K562 (cell line): ENCODE measurements at regions not wholly inside any gene's neighbourhood (a gene's known extent, or its start where the extent isn't known, plus 50 kb on each side); places are given as distances from the start of the nearest gene placed in this dataset.

Source experiments
- ATAC-seq: fragments of 200-7000 bp; cut with Tn5 transposase; 3 replicates; pipeline ENCODE4 v1.9.1; 2020; ENCODE audit warnings: moderate library complexity
- BruUV-seq: library from RNA; stranded (reverse); fragments of 400-500 nt; replicated peaks from 2 replicates; lab custom pipeline; 2021; lab: Mats Ljungman, UMichigan
- CTCF ChIA-PET: fragments of 300-600 bp; formaldehyde crosslinking; extraction: SDS; loops from one replicate; lab custom pipeline; 2021; ENCODE audit warnings: low intra/inter-chr PET ratio; lab: Yijun Ruan, JAX
- POLR2A ChIA-PET: fragments of 300-600, 350-650 bp; sonication (Branson Sonifier 250); formaldehyde crosslinking; extraction: SDS; loops from one replicate; lab custom pipeline; 2021; ENCODE audit warnings: antibody characterized with exemption, inconsistent platforms; lab: Yijun Ruan, JAX
- DNase-seq, 4 experiments: peaks; one replicate each; pipeline versions ENCODE4 v3.0.0 to v3.0.0-alpha.2; 2011 to 2018; ENCODE audit warnings: low spot score in 3 of 4, mixed read lengths in 3 of 4; ENCODE audit errors: extremely low read depth in 1 of 4
- FAIRE-seq: peaks from 2 replicates; lab custom pipeline; 2011; peaks lifted over from hg19 to GRCh38; lab: Jason Lieb, UNC
- H2AFZ ChIP-seq: 2 replicates; pipeline ENCODE4 v1.6.0; 2011; ENCODE audit warnings: low read depth, low read length, control low read depth, inconsistent platforms
- H3K27ac ChIP-seq: fragments of 200-600 bp; 3 replicates; pipeline ENCODE4 v1.8.0; 2011; ENCODE audit warnings: low read depth, mild to moderate bottlenecking, control low read depth, inconsistent platforms, low read length, moderate library complexity, mixed read lengths; ENCODE audit errors: extremely low read depth
- H3K27me3 ChIP-seq, 2 experiments: fragments of 300-600 bp in 1 of 2; 2 replicates in 1 of 2; 3 replicates in 1 of 2; pipeline versions ENCODE4 v1.6.0 to v1.8.0; 2011; ENCODE audit warnings: inconsistent platforms in 2 of 2, low read length in 2 of 2, mild to moderate bottlenecking in 1 of 2, mixed read lengths in 1 of 2, moderate library complexity in 1 of 2; ENCODE audit not compliant: control insufficient read depth in 2 of 2, insufficient read depth in 2 of 2
- H3K36me3 ChIP-seq: fragments of 300-600 bp; 3 replicates; pipeline ENCODE4 v1.8.0; 2011; ENCODE audit warnings: mild to moderate bottlenecking, low read length, inconsistent platforms; ENCODE audit not compliant: control insufficient read depth, insufficient read depth
- H3K4me1 ChIP-seq, 2 experiments: fragments of 200-600 bp in 1 of 2; replicated peaks in 1 of 2; 2 replicates in 1 of 2; 3 replicates in 1 of 2; pipeline versions ENCODE4 v1.5.1 to v1.8.0; 2011; ENCODE audit warnings: inconsistent platforms in 2 of 2, low read length in 2 of 2, mild to moderate bottlenecking in 1 of 2, mixed read lengths in 1 of 2, moderate library complexity in 1 of 2; ENCODE audit not compliant: control insufficient read depth in 2 of 2, insufficient read depth in 2 of 2
- H3K4me2 ChIP-seq: 2 replicates; pipeline ENCODE4 v1.6.1; 2011; ENCODE audit warnings: low read length, control low read depth, inconsistent platforms, mixed read lengths; ENCODE audit not compliant: insufficient read depth
- H3K4me3 ChIP-seq: fragments of 200-600 bp; sonication (generic), shearing (Covaris generic); 2 replicates; pipeline ENCODE4 v1.5.1; 2016; ENCODE audit warnings: control low read depth, inconsistent platforms
- H3K79me2 ChIP-seq: fragments of 200-600 bp; 3 replicates; pipeline ENCODE4 v1.8.0; 2011; ENCODE audit warnings: low read length, inconsistent platforms; ENCODE audit not compliant: control insufficient read depth, insufficient read depth
- H3K9ac ChIP-seq, 2 experiments: 2 replicates each; pipeline versions ENCODE4 v1.6.0 to v1.6.1; 2011; ENCODE audit warnings: low read depth in 2 of 2, low read length in 2 of 2, control low read depth in 1 of 2, inconsistent platforms in 1 of 2, mild to moderate bottlenecking in 1 of 2, mixed read lengths in 1 of 2; ENCODE audit not compliant: insufficient read depth in 1 of 2
- H3K9me1 ChIP-seq: one replicate; pipeline ENCODE4 v1.6.0; 2011; ENCODE audit warnings: inconsistent platforms, mild to moderate bottlenecking, low read length, moderate library complexity; ENCODE audit not compliant: control insufficient read depth, insufficient read depth
- H3K9me3 ChIP-seq: replicated peaks from 2 replicates; pipeline ENCODE4 v1.5.1; 2011; ENCODE audit warnings: low read depth, low read length, inconsistent platforms; ENCODE audit not compliant: control insufficient read depth, insufficient read depth
- H4K20me1 ChIP-seq: replicated peaks from 2 replicates; pipeline ENCODE4 v1.6.1; 2011; ENCODE audit warnings: low read length, inconsistent platforms, mixed read lengths; ENCODE audit not compliant: control insufficient read depth, insufficient read depth
- BRF1 ChIP-seq: IDR thresholded peaks from 3 replicates; pipeline ENCODE4 v1.6.1; 2011; ENCODE audit warnings: borderline replicate concordance, mild to moderate bottlenecking; ENCODE audit not compliant: insufficient read length; ENCODE audit errors: extremely low read depth
- CREB3 ChIP-seq: fragments of 450-650 bp; conservative IDR thresholded peaks from 2 replicates; pipeline ENCODE4 v1.6.1; 2016; ENCODE audit warnings: missing genetic modification characterization, low read depth, mild to moderate bottlenecking, missing compliant biosample characterization, moderate library complexity
- ELF1 ChIP-seq: fragments of 200-800 bp; sonication (Bioruptor generic); IDR thresholded peaks from 2 replicates; pipeline ENCODE4 v1.6.1; 2016; ENCODE audit warnings: missing genetic modification characterization, missing compliant biosample characterization
- ERF ChIP-seq: fragments of 450-650 bp; formaldehyde crosslinking; IDR thresholded peaks from 2 replicates; pipeline ENCODE4 v1.4.0; 2020; ENCODE audit warnings: mild to moderate bottlenecking, mixed read lengths
- FIP1L1 ChIP-seq: fragments of 200-400 bp; formaldehyde crosslinking; IDR thresholded peaks from 2 replicates; pipeline ENCODE4 v1.6.1; 2018; ENCODE audit warnings: mild to moderate bottlenecking, low read depth, low read length; ENCODE audit not compliant: poor library complexity, severe bottlenecking
- HEY1 ChIP-seq: fragments of 250-450 bp; sonication (Bioruptor Pico); IDR thresholded peaks from 2 replicates; pipeline ENCODE4 v1.5.0; 2020; ENCODE audit warnings: mild to moderate bottlenecking, moderate library complexity, borderline replicate concordance
- HNRNPH1 ChIP-seq: fragments of 200-400 bp; formaldehyde crosslinking; optimal IDR thresholded peaks from 2 replicates; pipeline ENCODE3; 2017; ENCODE audit warnings: low read depth, mild to moderate bottlenecking, low read length, moderate library complexity
- LEF1 ChIP-seq: fragments of 450-650 bp; IDR thresholded peaks from 2 replicates; pipeline ENCODE4 v1.6.1; 2016; ENCODE audit warnings: mild to moderate bottlenecking
- MAZ ChIP-seq, 2 experiments: fragments of 450-650 bp in 1 of 2; sonication (generic) in 1 of 2; formaldehyde crosslinking; IDR thresholded peaks in 1 of 2; conservative IDR thresholded peaks in 1 of 2; 2 replicates each; pipeline versions ENCODE4 v1.4.0 to v1.5.0; 2020; ENCODE audit warnings: mild to moderate bottlenecking in 1 of 2, missing genetic modification reagents in 1 of 2
- NEUROD1 ChIP-seq: fragments of 150-350 bp; IDR thresholded peaks from 2 replicates; pipeline ENCODE4 v1.6.1; 2014; ENCODE audit warnings: borderline replicate concordance, low read length, low read depth; ENCODE audit not compliant: partially characterized antibody
- POLR3A ChIP-seq: IDR thresholded peaks from 2 replicates; pipeline ENCODE4 v1.6.1; 2011; ENCODE audit warnings: borderline replicate concordance, mild to moderate bottlenecking, moderate library complexity; ENCODE audit not compliant: insufficient read length, insufficient read depth; ENCODE audit errors: extremely low read depth
- PURB ChIP-seq: sonication (generic); formaldehyde crosslinking; IDR thresholded peaks from 2 replicates; pipeline ENCODE4 v1.9.0; 2021; ENCODE audit warnings: low read depth, mild to moderate bottlenecking, missing genetic modification reagents
- SIN3B ChIP-seq: fragments of 450-650 bp; IDR thresholded peaks from 2 replicates; pipeline ENCODE4 v1.6.1; 2017; ENCODE audit warnings: low read depth, mild to moderate bottlenecking, moderate library complexity
- TBL1XR1 ChIP-seq, 2 experiments: IDR thresholded peaks; 2 replicates each; pipeline ENCODE4 v1.6.1; 2012; ENCODE audit warnings: improper control_type of control experiment in 2 of 2, low read length in 2 of 2, mild to moderate bottlenecking in 1 of 2
- TCF3 ChIP-seq: sonication (generic); formaldehyde crosslinking; IDR thresholded peaks from 2 replicates; pipeline ENCODE4 v1.4.0; 2020; ENCODE audit warnings: mild to moderate bottlenecking, missing genetic modification reagents
- USF2 ChIP-seq: sonication (generic); formaldehyde crosslinking; IDR thresholded peaks from 2 replicates; pipeline ENCODE4 v1.5.0; 2020; ENCODE audit warnings: missing genetic modification reagents
- ZNF239 ChIP-seq: fragments of 250-450 bp; sonication (Bioruptor Pico); IDR thresholded peaks from 2 replicates; pipeline ENCODE4 v1.4.0; 2020; ENCODE audit warnings: mild to moderate bottlenecking
- ZNF274 ChIP-seq: IDR thresholded peaks from 2 replicates; pipeline ENCODE4 v1.6.1; 2011; ENCODE audit warnings: low read depth, mild to moderate bottlenecking, low read length, moderate library complexity, borderline replicate concordance
- ZNF655 ChIP-seq: fragments of 250-450 bp; sonication (Bioruptor Pico); IDR thresholded peaks from 2 replicates; pipeline ENCODE4 v1.5.0; 2021
- ZSCAN32 ChIP-seq: fragments of 450-650 bp; formaldehyde crosslinking; IDR thresholded peaks from 2 replicates; pipeline ENCODE4 v1.4.0; 2020; ENCODE audit warnings: mild to moderate bottlenecking, moderate library complexity
- WGBS: fragments of 100-300 bp; shearing (Covaris generic); methylation state at CpG from one replicate; pipeline ENCODE4 v1.1.6; 2016; ENCODE audit warnings: low coverage, mixed read lengths; ENCODE audit not compliant: insufficient coverage; ENCODE audit errors: missing lambda C conversion rate; 5-methylcytosine and 5-hydroxymethylcytosine counted together
- in situ Hi-C: fragments of 300-500 bp; cut with MboI; formaldehyde crosslinking; loops from 4 replicates; pipeline ENCODE4 v1.15.0; 2018; ENCODE audit warnings: inconsistent platforms, mixed read lengths
- intact Hi-C: fragments of 100-400 bp; cut with micrococcal nuclease; formaldehyde crosslinking; loops from 2 replicates; pipeline ENCODE4 v1.14.2; 2022

GRCh38 chr15:47511261-47511660, 206.0 kb upstream of the SEMA6D start:
- in situ Hi-C loops, result no loop called here
- POLR2A ChIA-PET, result no interaction called here
- TF ChIP-seq ZNF655, result no peak
- TF ChIP-seq USF2, result no peak
- no peak for TF ChIP-seq BRF1
- no peak for TF ChIP-seq LEF1
- no peak for TF ChIP-seq NEUROD1
- no peak for TF ChIP-seq ERF
- TF ChIP-seq FIP1L1, result no peak
- TF ChIP-seq ZSCAN32 (CRISPR knock-in tag), result no peak
- no peak for TF ChIP-seq HEY1 (CRISPR knock-in tag)
- TF ChIP-seq HNRNPH1, result no peak
- no peak for TF ChIP-seq TBL1XR1 (IDR thresholded peaks at IDR 0.05; ENCODE audit: low read length in 2 of 2)
- no peak for TF ChIP-seq TCF3 (CRISPR knock-in tag)
- TF ChIP-seq PURB (CRISPR knock-in tag), result no peak
- no peak for TF ChIP-seq POLR3A
- no peak for TF ChIP-seq SIN3B
- TF ChIP-seq ZNF239, result no peak
- no peak for TF ChIP-seq MAZ (CRISPR knock-in tag; conservative IDR thresholded peaks at IDR 0.05 in 1 of 2, IDR thresholded peaks at IDR 0.05 in 1 of 2)
- no peak for TF ChIP-seq ZNF274
- TF ChIP-seq CREB3, result no peak
- TF ChIP-seq ELF1 (tag), result no peak
- no peak for FAIRE-seq
- 0% methylated on average over 1 of the region's 1 CpG for whole genome bisulfite sequencing
- Histone ChIP-seq H3K4me3 (no peak overlapping the region), H3K27me3 (no peaks in the 10 kb centered on the region), H3K9ac (no peak overlapping the region), H3K4me1 (no peaks in the 10 kb centered on the region), H3K4me2 (no peak overlapping the region), H3K36me3 (no peaks in the 10 kb centered on the region), H4K20me1 (no peaks in the 10 kb centered on the region), H3K9me1 (no peaks in the 10 kb centered on the region), H3K79me2 (no peaks in the 10 kb centered on the region), H3K9me3 (no peaks in the 10 kb centered on the region; the same call in 1 of the 2 replicates), H2AFZ (no peak overlapping the region), H3K27ac (no peak overlapping the region)
- no TSS peak for BruUV-seq
- CTCF ChIA-PET, result no interaction called here
- intact Hi-C loops, result no loop called here
- DNase-seq, result no peak
- no peak for ATAC-seq
